ENCODE measurements at regions not wholly inside any gene's neighbourhood (a gene's known extent, or its start where the extent isn't known, plus 50 kb on each side); places are given as distances from the start of the nearest gene placed in this dataset.
"Not testable (repeated sequence)": the region's sequence is repeated elsewhere in the genome, so short reads cannot be mapped to it uniquely, and the experiment has no call there.

DNA sequence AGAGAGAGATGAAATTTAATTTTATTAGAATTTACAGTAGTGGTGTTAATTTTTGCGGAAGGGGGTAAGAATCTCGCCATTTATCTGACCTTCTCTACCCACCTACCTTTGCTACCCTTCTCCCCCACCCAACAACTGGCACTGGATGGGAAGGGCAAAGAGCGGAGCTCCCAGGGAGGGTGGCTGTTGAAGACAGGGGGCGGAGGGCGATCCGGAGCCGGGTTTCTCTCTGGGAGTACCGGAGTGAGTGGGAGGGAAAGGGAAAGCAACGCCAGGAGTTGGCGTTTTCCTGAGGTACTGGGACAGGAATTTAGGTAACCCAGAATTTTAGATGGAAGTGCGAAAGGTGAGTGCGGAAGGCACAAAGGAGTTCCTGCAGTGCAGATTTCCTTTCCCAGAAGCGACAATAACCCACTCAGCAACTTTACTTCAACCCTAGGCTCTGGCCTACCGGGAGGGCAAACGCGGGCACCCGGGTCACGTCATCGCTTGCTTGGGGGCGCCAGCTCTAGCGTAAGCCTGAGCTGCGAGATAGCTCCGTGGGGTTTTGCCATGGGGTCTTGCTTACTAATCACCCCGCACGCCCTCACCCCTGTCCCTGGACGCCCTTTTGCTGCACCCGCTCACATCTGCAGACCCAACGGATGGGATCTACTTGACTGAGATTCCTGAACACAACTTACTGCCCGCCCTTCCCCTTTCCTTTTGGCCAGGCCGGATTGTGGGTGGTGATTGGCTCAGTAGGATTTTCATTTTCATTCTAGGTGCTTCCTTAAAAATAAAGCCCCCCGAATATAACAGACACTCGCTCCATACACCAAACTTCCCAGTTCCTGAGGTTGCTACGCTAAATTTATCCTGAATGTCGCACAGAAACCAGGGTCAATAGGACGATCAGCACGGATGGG lies 413.0 kb upstream of the ESRRG start:
- Histone ChIP-seq H3K9me3 (ENCODE audit: control insufficient read depth in 5 of 5, low read length in 5 of 5) (no peaks in the 10 kb centered on the region), H3K27ac (ENCODE audit: low read depth, low read length) (no peak overlapping the region), H3K36me3 (ENCODE audit: control insufficient read depth in 5 of 5, insufficient read depth in 5 of 5, low read length in 5 of 5) (no peaks in the 10 kb centered on the region), H3K9ac (ENCODE audit: low read length in 5 of 5) (no peak overlapping the region), H3K27me3 (ENCODE audit: control insufficient read depth in 5 of 5, insufficient read depth in 4 of 5, low read length in 5 of 5) (peaks cover 49 to 66% (median 57%) of the 10 kb centered on the region in 5 donors), H3K4me3 (ENCODE audit: low read depth in 1 of 5, low read length in 5 of 5) (peak overlapping the region in 4 of 5 donors; percentile 49 to 59 (median 55)), H3K4me1 (ENCODE audit: control insufficient read depth in 5 of 5, insufficient read depth in 5 of 5, low read length in 5 of 5) (peaks cover 0 to 60% (median 44%) of the 10 kb centered on the region in 5 donors)

- H3K27ac ChIP-seq (ENCODE audit: low read depth, low read length), result no peak overlapping the region
- H3K4me1 ChIP-seq (ENCODE audit: control insufficient read depth in 5 of 5, insufficient read depth in 5 of 5, low read length in 5 of 5), result peaks cover 0 to 60% (median 44%) of the 10 kb centered on the region in 5 donors
- no peaks in the 10 kb centered on the region for H3K36me3 ChIP-seq (ENCODE audit: control insufficient read depth in 5 of 5, insufficient read depth in 5 of 5, low read length in 5 of 5)
- peak overlapping the region; percentile 38 to 71 (median 55) for H3K4me3 ChIP-seq (ENCODE audit: low read depth in 1 of 5, low read length in 5 of 5)
- no peaks in the 10 kb centered on the region for H3K9me3 ChIP-seq (ENCODE audit: control insufficient read depth in 5 of 5, low read length in 5 of 5)
- no peak overlapping the region for H3K9ac ChIP-seq (ENCODE audit: low read length in 5 of 5)
- peaks cover 45 to 66% (median 54%) of the 10 kb centered on the region in 5 donors for H3K27me3 ChIP-seq (ENCODE audit: control insufficient read depth in 5 of 5, insufficient read depth in 4 of 5, low read length in 5 of 5)
These were observed 412.3 kb upstream of the ESRRG start for GRCh38 chr1:217135569-217135915.

DNA sequence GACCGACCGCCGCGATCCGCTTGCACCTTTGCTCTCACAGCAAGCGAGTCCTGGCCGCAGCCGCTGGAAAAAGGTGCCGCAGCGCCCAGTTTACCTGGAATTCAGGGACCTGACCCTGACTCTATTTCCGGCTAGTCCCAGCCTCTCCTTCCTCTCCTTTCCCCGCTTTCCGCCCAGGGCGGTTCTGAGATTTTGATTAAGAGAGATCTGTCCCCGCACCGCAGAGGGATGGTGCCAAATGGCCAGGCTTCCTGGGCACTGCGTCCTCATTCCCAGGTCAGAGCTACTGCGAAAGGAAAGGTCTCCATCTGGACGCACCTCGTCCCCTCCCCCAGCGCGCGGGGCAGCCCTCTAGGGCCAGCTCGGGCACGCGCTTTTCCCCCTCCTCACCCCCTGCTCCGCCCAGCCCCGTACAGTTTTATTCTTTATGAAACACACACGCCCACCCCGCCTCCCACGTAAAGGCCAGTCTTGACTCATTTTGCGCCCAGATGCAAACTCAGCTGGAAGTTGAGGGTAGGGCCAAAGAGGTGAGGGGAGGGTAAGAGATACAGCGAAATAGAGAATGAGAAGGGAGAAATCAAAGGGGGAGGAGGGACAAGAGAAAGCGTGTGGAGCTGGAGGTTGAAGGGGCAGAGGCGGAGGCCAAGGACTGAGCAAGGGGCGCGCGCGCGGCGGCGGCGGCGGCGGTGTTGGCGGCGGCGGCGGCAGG lies 411.8 kb upstream of the ESRRG start:
- H3K27ac ChIP-seq (ENCODE audit: low read depth, low read length), result no peak overlapping the region

DNA sequence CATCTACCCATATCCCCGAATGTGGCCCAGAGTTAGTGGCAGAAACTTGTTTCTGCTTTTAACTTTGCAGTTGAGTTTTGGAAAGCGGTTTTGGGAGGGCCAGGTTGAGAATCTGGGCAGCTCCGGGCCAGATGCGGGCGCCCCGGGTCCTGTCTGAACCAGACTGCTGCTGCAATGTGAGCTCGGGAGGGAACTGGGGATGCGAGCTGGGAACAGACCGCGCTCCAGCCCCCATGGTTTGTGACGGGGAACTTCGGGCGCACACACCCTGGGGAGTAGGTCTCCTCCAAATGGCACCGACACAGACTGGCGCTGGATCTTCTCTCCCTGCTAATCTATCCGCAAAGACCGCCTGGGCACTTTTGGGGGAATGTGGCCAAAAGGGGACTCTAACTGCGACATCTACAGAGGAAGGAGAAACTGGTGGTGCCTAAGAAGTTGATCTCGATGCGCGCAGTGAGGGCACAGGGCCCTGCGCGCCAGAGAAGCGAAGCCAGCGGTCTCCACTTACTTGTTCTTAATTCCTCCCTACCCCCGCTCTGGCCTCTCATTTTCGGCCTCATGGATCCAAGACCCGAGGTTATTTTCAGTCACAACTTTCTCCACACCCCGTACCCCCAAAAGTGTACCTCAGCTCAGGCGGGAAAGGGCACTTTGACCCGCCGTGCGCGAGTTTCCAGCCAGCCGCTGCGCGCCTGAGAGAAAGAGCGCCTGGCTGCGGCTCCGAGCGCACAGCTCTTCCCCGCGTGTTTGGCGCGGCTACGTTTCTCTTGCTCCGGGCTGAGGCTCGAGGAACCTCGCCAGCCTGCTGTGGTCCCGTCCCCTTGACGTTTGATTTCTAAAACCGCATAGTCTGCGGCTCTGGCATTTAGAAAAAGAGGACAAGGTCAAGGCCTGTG lies 411.0 kb upstream of the ESRRG start:
- no peak overlapping the region for H3K9ac ChIP-seq (ENCODE audit: low read length in 5 of 5)
- H3K27me3 ChIP-seq (ENCODE audit: control insufficient read depth in 5 of 5, insufficient read depth in 4 of 5, low read length in 5 of 5), result peaks cover 38 to 59% (median 47%) of the 10 kb centered on the region in 5 donors
- H3K4me3 ChIP-seq (ENCODE audit: low read depth in 1 of 5, low read length in 5 of 5), result peak overlapping the region in 4 of 5 donors; percentile 38 to 66 (median 52)

More for the DNA sequence above, 411.8 kb upstream of the ESRRG start:
- H3K9ac ChIP-seq (ENCODE audit: low read length in 5 of 5), result no peak overlapping the region
- H3K27me3 ChIP-seq (ENCODE audit: control insufficient read depth in 5 of 5, insufficient read depth in 4 of 5, low read length in 5 of 5), result peaks cover 40 to 62% (median 50%) of the 10 kb centered on the region in 5 donors
- peaks cover 0 to 54% (median 41%) of the 10 kb centered on the region in 5 donors for H3K4me1 ChIP-seq (ENCODE audit: control insufficient read depth in 5 of 5, insufficient read depth in 5 of 5, low read length in 5 of 5)
- H3K4me3 ChIP-seq (ENCODE audit: low read depth in 1 of 5, low read length in 5 of 5), result peak overlapping the region; percentile 11 to 71 (median 49)
- no peaks in the 10 kb centered on the region for H3K36me3 ChIP-seq (ENCODE audit: control insufficient read depth in 5 of 5, insufficient read depth in 5 of 5, low read length in 5 of 5)
- H3K9me3 ChIP-seq (ENCODE audit: control insufficient read depth in 5 of 5, low read length in 5 of 5), result no peaks in the 10 kb centered on the region

DNA sequence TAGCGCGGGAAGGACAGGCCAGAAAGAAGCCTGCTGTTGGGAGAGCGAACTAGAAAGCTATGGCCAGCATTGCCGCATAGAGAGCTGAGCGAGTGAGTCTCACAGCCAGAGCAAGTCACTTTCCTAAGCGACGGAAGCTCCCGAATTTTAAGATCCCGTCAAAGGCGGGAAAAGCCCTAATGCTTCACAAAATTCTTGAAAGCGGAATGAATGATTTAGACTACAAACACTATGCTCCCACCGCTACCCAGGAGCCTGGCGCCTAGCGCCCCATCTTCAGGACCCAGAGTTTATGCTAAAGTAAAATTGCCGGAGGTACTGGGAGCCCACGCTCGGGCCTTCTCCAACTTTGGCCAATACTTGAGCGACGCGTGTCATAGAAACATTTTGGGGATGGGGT lies 409.9 kb upstream of the ESRRG start:
- no peak overlapping the region for H3K27ac ChIP-seq (ENCODE audit: low read depth, low read length)
- H3K27me3 ChIP-seq (ENCODE audit: control insufficient read depth in 5 of 5, insufficient read depth in 4 of 5, low read length in 5 of 5), result peaks cover 30 to 48% (median 36%) of the 10 kb centered on the region in 5 donors

More for the DNA sequence above, 411.0 kb upstream of the ESRRG start:
- Histone ChIP-seq H3K36me3 (ENCODE audit: control insufficient read depth in 5 of 5, insufficient read depth in 5 of 5, low read length in 5 of 5) (no peaks in the 10 kb centered on the region), H3K27ac (ENCODE audit: low read depth, low read length) (no peak overlapping the region), H3K4me1 (ENCODE audit: control insufficient read depth in 5 of 5, insufficient read depth in 5 of 5, low read length in 5 of 5) (peaks cover 0 to 48% (median 34%) of the 10 kb centered on the region in 5 donors), H3K9me3 (ENCODE audit: control insufficient read depth in 5 of 5, low read length in 5 of 5) (no peaks in the 10 kb centered on the region)

GRCh38 chr1:217123340-217123739 lies 400.1 kb upstream of the ESRRG start:
- H3K9ac ChIP-seq (ENCODE audit: low read length in 5 of 5); H3K4me1 ChIP-seq (ENCODE audit: control insufficient read depth in 5 of 5, insufficient read depth in 5 of 5, low read length in 5 of 5); H3K27me3 ChIP-seq (ENCODE audit: control insufficient read depth in 5 of 5, insufficient read depth in 4 of 5, low read length in 5 of 5); H3K27ac ChIP-seq (ENCODE audit: low read depth, low read length); H3K36me3 ChIP-seq (ENCODE audit: control insufficient read depth in 5 of 5, insufficient read depth in 5 of 5, low read length in 5 of 5); H3K9me3 ChIP-seq (ENCODE audit: control insufficient read depth in 5 of 5, low read length in 5 of 5); H3K4me3 ChIP-seq (ENCODE audit: low read depth in 1 of 5, low read length in 5 of 5): not testable (repeated sequence)

More for the DNA sequence above, 409.9 kb upstream of the ESRRG start:
- Histone ChIP-seq H3K4me1 (ENCODE audit: control insufficient read depth in 5 of 5, insufficient read depth in 5 of 5, low read length in 5 of 5) (peaks cover 0 to 40% (median 32%) of the 10 kb centered on the region in 5 donors), H3K9ac (ENCODE audit: low read length in 5 of 5) (no peak overlapping the region), H3K9me3 (ENCODE audit: control insufficient read depth in 5 of 5, low read length in 5 of 5) (no peaks in the 10 kb centered on the region), H3K36me3 (ENCODE audit: control insufficient read depth in 5 of 5, insufficient read depth in 5 of 5, low read length in 5 of 5) (no peaks in the 10 kb centered on the region), H3K4me3 (ENCODE audit: low read depth in 1 of 5, low read length in 5 of 5) (no peak overlapping the region)

GRCh38 chr1:217117973-217118465 lies 394.8 kb upstream of the ESRRG start:
- Histone ChIP-seq H3K9me3 (ENCODE audit: control insufficient read depth in 5 of 5, low read length in 5 of 5) (peaks cover 0 to 6% (median 3%) of the 10 kb centered on the region in 5 donors), H3K36me3 (ENCODE audit: control insufficient read depth in 5 of 5, insufficient read depth in 5 of 5, low read length in 5 of 5) (no peaks in the 10 kb centered on the region), H3K27me3 (ENCODE audit: control insufficient read depth in 5 of 5, insufficient read depth in 4 of 5, low read length in 5 of 5) (no peaks in the 10 kb centered on the region), H3K27ac (ENCODE audit: low read depth, low read length) (no peak overlapping the region), H3K9ac (ENCODE audit: low read length in 5 of 5) (no peak overlapping the region), H3K4me1 (ENCODE audit: control insufficient read depth in 5 of 5, insufficient read depth in 5 of 5, low read length in 5 of 5) (no peaks in the 10 kb centered on the region), H3K4me3 (ENCODE audit: low read depth in 1 of 5, low read length in 5 of 5) (no peak overlapping the region)

GRCh38 chr1:217115404-217116380 lies 392.5 kb upstream of the ESRRG start:
- Histone ChIP-seq H3K9ac (ENCODE audit: low read length in 5 of 5) (no peak overlapping the region), H3K4me1 (ENCODE audit: control insufficient read depth in 5 of 5, insufficient read depth in 5 of 5, low read length in 5 of 5) (no peaks in the 10 kb centered on the region), H3K36me3 (ENCODE audit: control insufficient read depth in 5 of 5, insufficient read depth in 5 of 5, low read length in 5 of 5) (no peaks in the 10 kb centered on the region), H3K9me3 (ENCODE audit: control insufficient read depth in 5 of 5, low read length in 5 of 5) (no peaks in the 10 kb centered on the region), H3K27me3 (ENCODE audit: control insufficient read depth in 5 of 5, insufficient read depth in 4 of 5, low read length in 5 of 5) (no peaks in the 10 kb centered on the region), H3K4me3 (ENCODE audit: low read depth in 1 of 5, low read length in 5 of 5) (no peak overlapping the region), H3K27ac (ENCODE audit: low read depth, low read length) (no peak overlapping the region)

GRCh38 chr1:217109928-217110327 lies 386.7 kb upstream of the ESRRG start:
- Histone ChIP-seq H3K9me3 (ENCODE audit: control insufficient read depth in 5 of 5, low read length in 5 of 5) (no peaks in the 10 kb centered on the region), H3K27ac (ENCODE audit: low read depth, low read length) (no peak overlapping the region), H3K9ac (ENCODE audit: low read length in 5 of 5) (no peak overlapping the region), H3K27me3 (ENCODE audit: control insufficient read depth in 5 of 5, insufficient read depth in 4 of 5, low read length in 5 of 5) (no peaks in the 10 kb centered on the region), H3K4me1 (ENCODE audit: control insufficient read depth in 5 of 5, insufficient read depth in 5 of 5, low read length in 5 of 5) (no peaks in the 10 kb centered on the region), H3K36me3 (ENCODE audit: control insufficient read depth in 5 of 5, insufficient read depth in 5 of 5, low read length in 5 of 5) (no peaks in the 10 kb centered on the region), H3K4me3 (ENCODE audit: low read depth in 1 of 5, low read length in 5 of 5) (no peak overlapping the region)
